Neuronal stem cell (in vitro differentiated cells): ENCODE measurements at regions not wholly inside any gene's neighbourhood (a gene's known extent, or its start where the extent isn't known, plus 50 kb on each side); places are given as distances from the start of the nearest gene placed in this dataset.

Experiments
- DNase-seq: peaks from one replicate; pipeline ENCODE4 v3.0.0-alpha.2; 2013; ENCODE audit warnings: low spot score
- H2AFZ ChIP-seq: one replicate; pipeline ENCODE4 v1.6.1; 2013; ENCODE audit warnings: mild to moderate bottlenecking, low read length, inconsistent platforms
- H2AK5ac ChIP-seq: 2 replicates; pipeline ENCODE4 v1.6.1; 2013; ENCODE audit warnings: low read depth, mild to moderate bottlenecking, inconsistent platforms, low read length, moderate library complexity, mixed read lengths
- H2BK120ac ChIP-seq: 2 replicates; pipeline ENCODE4 v1.6.1; 2013; ENCODE audit warnings: low read depth, mild to moderate bottlenecking, inconsistent platforms, low read length, moderate library complexity, mixed read lengths
- H2BK12ac ChIP-seq: one replicate; pipeline ENCODE4 v1.6.1; 2013; ENCODE audit warnings: low read length, inconsistent platforms
- H2BK15ac ChIP-seq: 2 replicates; pipeline ENCODE4 v1.6.1; 2013; ENCODE audit warnings: mild to moderate bottlenecking, low read length, inconsistent platforms, mixed read lengths
- H2BK5ac ChIP-seq: one replicate; pipeline ENCODE4 v1.6.1; 2013; ENCODE audit warnings: inconsistent platforms, mild to moderate bottlenecking, low read length, moderate library complexity
- H3K14ac ChIP-seq: one replicate; pipeline ENCODE4 v1.6.1; 2013; ENCODE audit warnings: low read length, inconsistent platforms
- H3K18ac ChIP-seq: 2 replicates; pipeline ENCODE4 v1.6.1; 2013; ENCODE audit warnings: low read length, inconsistent platforms
- H3K23ac ChIP-seq: 2 replicates; pipeline ENCODE4 v1.6.1; 2013; ENCODE audit warnings: low read depth, mild to moderate bottlenecking, mixed read lengths, low read length, inconsistent platforms; ENCODE audit not compliant: poor library complexity
- H3K27ac ChIP-seq: replicated peaks from 3 replicates; pipeline ENCODE4 v1.5.1; 2013; ENCODE audit warnings: low read length, inconsistent platforms
- H3K27me3 ChIP-seq, 3 experiments: 2 replicates each; pipeline ENCODE4 v1.6.1; 2013; ENCODE audit warnings: low read length in 3 of 3, mild to moderate bottlenecking in 2 of 3, inconsistent platforms in 1 of 3, low read depth in 1 of 3, mixed read lengths in 1 of 3, moderate library complexity in 1 of 3; ENCODE audit not compliant: control insufficient read depth in 3 of 3, insufficient read depth in 3 of 3
- H3K36me3 ChIP-seq, 2 donors: replicated peaks in 1 of 2; 2 replicates each; pipeline ENCODE4 v1.6.1; 2013; ENCODE audit warnings: low read length in 2 of 2; ENCODE audit not compliant: control insufficient read depth in 2 of 2, insufficient read depth in 2 of 2
- H3K4ac ChIP-seq: 2 replicates; pipeline ENCODE4 v1.6.1; 2013; ENCODE audit warnings: inconsistent platforms, mild to moderate bottlenecking, low read length, moderate library complexity
- H3K4me1 ChIP-seq, 2 donors: 1 replicate in 1 of 2; 2 replicates in 1 of 2; pipeline ENCODE4 v1.6.1; 2013; ENCODE audit warnings: low read length in 2 of 2, low read depth in 1 of 2; ENCODE audit not compliant: control insufficient read depth in 2 of 2, insufficient read depth in 1 of 2
- H3K4me2 ChIP-seq: one replicate; pipeline ENCODE4 v1.6.1; 2013; ENCODE audit warnings: mild to moderate bottlenecking, low read length, inconsistent platforms; ENCODE audit not compliant: insufficient read depth, poor library complexity, severe bottlenecking
- H3K4me3 ChIP-seq, 2 donors: 2 replicates each; pipeline ENCODE4 v1.5.1; 2013; ENCODE audit warnings: low read length in 2 of 2, mild to moderate bottlenecking in 2 of 2, inconsistent platforms in 1 of 2, moderate library complexity in 1 of 2
- H3K79me1 ChIP-seq: one replicate; pipeline ENCODE4 v1.6.1; 2013; ENCODE audit warnings: low read depth, mild to moderate bottlenecking, inconsistent platforms, low read length, moderate library complexity
- H3K9ac ChIP-seq: one replicate; pipeline ENCODE4 v1.6.1; 2013; ENCODE audit warnings: mild to moderate bottlenecking, low read depth, low read length, inconsistent platforms; ENCODE audit not compliant: poor library complexity
- H3K9me3 ChIP-seq, 2 donors: replicated peaks in 1 of 2; 2 replicates each; pipeline versions ENCODE3 to v1.6.1; 2013; ENCODE audit warnings: low read length in 2 of 2, mild to moderate bottlenecking in 2 of 2, inconsistent platforms in 1 of 2, low read depth in 1 of 2, mixed read lengths in 1 of 2, moderate library complexity in 1 of 2; ENCODE audit not compliant: control insufficient read depth in 2 of 2, insufficient read depth in 1 of 2
- H4K8ac ChIP-seq: one replicate; pipeline ENCODE4 v1.6.1; 2013; ENCODE audit warnings: low read depth, mild to moderate bottlenecking, inconsistent platforms, low read length, moderate library complexity
- H4K91ac ChIP-seq: one replicate; pipeline ENCODE4 v1.6.1; 2013; ENCODE audit warnings: low read length, low read depth, mild to moderate bottlenecking, inconsistent platforms; ENCODE audit not compliant: poor library complexity
- WGBS, 2 donors: extraction: QIAGEN DNeasy Blood & Tissue Kit; methylation state at CpG; one replicate each; pipeline ENCODE4 v1.1.7; 2013; ENCODE audit warnings: missing lambda C conversion rate in 2 of 2, mixed read lengths in 1 of 2; ENCODE audit not compliant: insufficient read length in 2 of 2, insufficient replicate concordance in 1 of 2; ENCODE audit errors: extremely low coverage in 2 of 2; 5-methylcytosine and 5-hydroxymethylcytosine counted together

DNA sequence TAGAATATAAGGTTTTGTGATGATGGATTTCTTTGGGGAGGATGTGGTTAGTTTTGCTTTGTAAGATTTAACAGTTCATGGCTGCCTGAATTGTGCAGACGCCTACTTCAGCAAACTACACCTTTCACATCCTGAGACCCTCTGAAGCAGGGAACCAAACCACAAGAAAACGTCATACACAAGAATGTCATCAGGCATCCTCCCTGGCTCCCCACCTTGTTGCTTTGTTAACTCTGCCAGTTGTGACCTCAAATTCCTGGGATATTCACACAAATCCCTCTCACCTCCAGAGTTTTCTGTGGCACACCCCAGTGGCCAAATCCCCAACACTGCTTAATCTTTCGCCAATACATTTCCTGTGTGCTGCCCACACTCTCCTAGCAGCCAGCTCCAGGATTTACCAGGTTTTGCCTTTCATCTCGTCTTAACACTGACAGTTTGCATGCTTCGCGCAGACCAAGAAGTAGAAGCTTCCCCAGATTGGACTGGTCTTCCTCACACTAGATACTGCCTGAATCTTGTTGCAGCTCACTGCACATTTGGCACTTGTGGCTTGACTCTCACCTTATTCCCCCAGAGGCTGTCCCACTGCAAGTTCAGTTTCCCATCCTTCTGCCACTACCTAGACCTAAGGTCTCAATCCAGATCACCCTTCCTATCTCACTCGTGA lies 51.1 kb upstream of the CTTNBP2NL start:
- Histone ChIP-seq H2BK15ac (no peak overlapping the region), H3K14ac (no peak overlapping the region), H2AFZ (no peak overlapping the region), H2BK12ac (no peak overlapping the region), H3K4ac (no peak overlapping the region), H3K36me3 (no peaks in the 10 kb centered on the region), H2BK5ac (no peak overlapping the region), H3K18ac (no peak overlapping the region), H3K27me3 (peaks cover 0 to 8% (median 2%) of the 10 kb centered on the region in 3 experiments), H3K23ac (no peak overlapping the region), H3K9me3 (no peaks in the 10 kb centered on the region), H3K4me3 (no peak overlapping the region), H4K91ac (no peak overlapping the region), H2AK5ac (no peak overlapping the region), H3K4me1 (peaks cover 0 to 15% of the 10 kb centered on the region in 2 donors), H3K9ac (no peak overlapping the region), H4K8ac (no peak overlapping the region), H3K79me1 (no peaks in the 10 kb centered on the region), H3K4me2 (no peak overlapping the region), H3K27ac (no peak overlapping the region), H2BK120ac (no peak overlapping the region)
- no CpG with 5 or more reads among the region's 7 CpGs for WGBS, 2 donors
- DNase-seq = no peak
